MV-4-11 (cell line): ENCODE measurements at regions not wholly inside any gene's neighbourhood (a gene's known extent, or its start where the extent isn't known, plus 50 kb on each side); places are given as distances from the start of the nearest gene placed in this dataset.
"Not testable (repeated sequence)": the region's sequence is repeated elsewhere in the genome, so short reads cannot be mapped to it uniquely, and the experiment has no call there.

Experiments
- DNase-seq: peaks from one replicate; lab custom pipeline; 2025; lab: John Stamatoyannopoulos, UW

GRCh38 chr11:130550984-130551383, 102.5 kb downstream of the ADAMTS15 start:
- peak; percentile 49 for DNase-seq

- DNase-seq: peak; percentile 43
These were observed 102.9 kb downstream of the ADAMTS15 start for GRCh38 chr11:130551388-130551787.

- no peak for DNase-seq
These were observed 104.9 kb downstream of the ADAMTS15 start for GRCh38 chr11:130553306-130553705.

- DNase-seq: no peak
These were observed 106.0 kb downstream of the ADAMTS15 start for GRCh38 chr11:130554241-130555055.

GRCh38 chr11:130555251-130555841, 106.9 kb downstream of the ADAMTS15 start:
- peak; percentile 57 for DNase-seq

GRCh38 chr11:130560000-130560780, 111.7 kb downstream of the ADAMTS15 start:
- no peak for DNase-seq

GRCh38 chr11:130560781-130561109, 112.3 kb downstream of the ADAMTS15 start:
- DNase-seq: no peak

- peak; percentile 26 for DNase-seq
These were observed 113.0 kb downstream of the ADAMTS15 start for GRCh38 chr11:130561441-130561881.

- no peak for DNase-seq
These were observed 114.1 kb downstream of the ADAMTS15 start for GRCh38 chr11:130562549-130562948.

GRCh38 chr11:130566360-130566759, 117.9 kb downstream of the ADAMTS15 start:
- DNase-seq: not testable (repeated sequence)

- peak; percentile 12 for DNase-seq
These were observed 123.1 kb downstream of the ADAMTS15 start for GRCh38 chr11:130571519-130571918.

GRCh38 chr11:130571947-130572584, 123.6 kb downstream of the ADAMTS15 start:
- DNase-seq: no peak

GRCh38 chr11:130573767-130574166, 125.3 kb downstream of the ADAMTS15 start:
- DNase-seq: no peak

- no peak for DNase-seq
These were observed 126.3 kb downstream of the ADAMTS15 start for GRCh38 chr11:130574740-130575139.

- no peak for DNase-seq
These were observed 127.7 kb downstream of the ADAMTS15 start for GRCh38 chr11:130576146-130576545.

GRCh38 chr11:130578738-130579368, 130.4 kb downstream of the ADAMTS15 start:
- no peak for DNase-seq

GRCh38 chr11:130580372-130580771, 131.9 kb downstream of the ADAMTS15 start:
- no peak for DNase-seq

GRCh38 chr11:130580891-130581492, 132.5 kb downstream of the ADAMTS15 start:
- DNase-seq: no peak

GRCh38 chr11:130581646-130582045, 133.2 kb downstream of the ADAMTS15 start:
- DNase-seq: no peak

GRCh38 chr11:130582176-130582575, 133.7 kb downstream of the ADAMTS15 start:
- DNase-seq: no peak

- peak; percentile 66 for DNase-seq
These were observed 134.5 kb downstream of the ADAMTS15 start for GRCh38 chr11:130582981-130583380.
